NT2/D1 (cell line): ENCODE measurements at regions not wholly inside any gene's neighbourhood (a gene's known extent, or its start where the extent isn't known, plus 50 kb on each side); places are given as distances from the start of the nearest gene placed in this dataset.
"Not testable (repeated sequence)": the region's sequence is repeated elsewhere in the genome, so short reads cannot be mapped to it uniquely, and the experiment has no call there.

Experiments
- DNase-seq: peaks from one replicate; pipeline ENCODE4 v3.0.0-alpha.2; 2011; ENCODE audit warnings: low read depth, low spot score
- H3K27me3 ChIP-seq: 2 replicates; pipeline ENCODE4 v1.6.0; 2011; ENCODE audit warnings: mild to moderate bottlenecking; ENCODE audit not compliant: insufficient read length, insufficient read depth
- H3K36me3 ChIP-seq: 2 replicates; pipeline ENCODE4 v1.6.1; 2011; ENCODE audit warnings: mild to moderate bottlenecking, low read length, mixed read lengths; ENCODE audit not compliant: insufficient read depth, insufficient read length
- H3K4me1 ChIP-seq: 2 replicates; pipeline ENCODE4 v1.5.1; 2011; ENCODE audit not compliant: insufficient read depth, insufficient read length
- H3K4me3 ChIP-seq: 2 replicates; pipeline ENCODE4 v1.5.1; 2011; ENCODE audit warnings: low read depth; ENCODE audit not compliant: insufficient read length
- H3K9ac ChIP-seq: 2 replicates; pipeline ENCODE4 v1.6.0; 2011; ENCODE audit warnings: low read depth; ENCODE audit not compliant: insufficient read length
- H3K9me3 ChIP-seq: 2 replicates; pipeline ENCODE4 v1.5.1; 2011; ENCODE audit warnings: mild to moderate bottlenecking, low read length; ENCODE audit not compliant: insufficient read depth
- SUZ12 ChIP-seq: IDR thresholded peaks from 2 replicates; pipeline ENCODE4 v1.6.1; 2011; ENCODE audit not compliant: insufficient read length, insufficient read depth; ENCODE audit errors: extremely low read depth
- YY1 ChIP-seq: IDR thresholded peaks from 2 replicates; pipeline ENCODE4 v1.6.1; 2011; ENCODE audit not compliant: insufficient read length, insufficient read depth
- ZNF274 ChIP-seq: IDR thresholded peaks from 2 replicates; pipeline ENCODE4 v1.6.1; 2011; ENCODE audit warnings: mild to moderate bottlenecking, low read depth, low read length

DNA sequence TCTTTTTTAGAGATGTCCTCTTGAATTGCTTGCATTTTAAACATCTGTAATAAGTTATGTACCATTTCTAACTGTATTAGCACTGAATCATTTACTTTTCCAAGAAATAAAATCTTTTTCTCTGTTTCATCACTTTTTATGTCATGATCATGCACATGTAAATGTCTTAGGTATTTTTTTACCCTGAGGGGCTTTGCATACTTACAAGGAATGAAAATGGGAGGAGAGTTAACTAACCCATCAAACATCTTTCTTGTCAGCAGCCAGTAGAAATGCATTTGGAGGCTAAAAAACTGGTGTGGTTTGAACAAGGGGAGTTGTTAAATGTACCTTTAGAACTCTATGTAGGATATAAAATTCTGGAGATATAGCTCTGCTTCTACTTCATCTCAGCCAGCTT is 1080.3 kb downstream of the GALC start:
- Histone ChIP-seq H3K27me3 (no peaks in the 10 kb centered on the region), H3K36me3 (no peaks in the 10 kb centered on the region), H3K9ac (no peak overlapping the region), H3K4me1 (no peaks in the 10 kb centered on the region), H3K9me3 (no peaks in the 10 kb centered on the region), H3K4me3 (no peak overlapping the region)
- no peak for DNase-seq
- TF ChIP-seq YY1 (no peak), ZNF274 (no peak), SUZ12 (no peak)

DNA sequence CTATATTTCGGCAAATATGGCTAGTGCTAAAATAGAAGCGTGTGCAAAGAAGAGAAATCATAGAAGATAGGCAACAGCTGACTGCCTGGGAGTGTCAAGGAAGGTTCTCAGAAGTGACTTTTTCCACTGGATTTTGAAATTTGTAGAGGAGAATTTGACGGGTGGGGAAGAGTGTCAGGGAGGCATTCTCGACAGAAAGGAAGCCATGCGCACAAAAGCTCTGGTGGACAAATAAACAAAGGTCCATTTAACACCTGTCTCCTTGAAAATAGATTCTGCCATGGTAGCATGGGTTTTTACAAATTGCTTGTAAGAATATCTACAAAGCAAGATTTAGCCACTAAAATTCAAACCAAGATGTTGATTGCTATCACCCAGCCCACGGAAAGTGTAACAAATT is 1081.5 kb downstream of the GALC start:
- no peak overlapping the region for H3K4me3 ChIP-seq
- H3K9me3 ChIP-seq: no peaks in the 10 kb centered on the region
- no peaks in the 10 kb centered on the region for H3K4me1 ChIP-seq
- H3K27me3 ChIP-seq: no peaks in the 10 kb centered on the region
- DNase-seq: no peak
- H3K36me3 ChIP-seq: no peaks in the 10 kb centered on the region
- H3K9ac ChIP-seq: no peak overlapping the region
- TF ChIP-seq YY1 (no peak), ZNF274 (no peak), SUZ12 (no peak)

DNA sequence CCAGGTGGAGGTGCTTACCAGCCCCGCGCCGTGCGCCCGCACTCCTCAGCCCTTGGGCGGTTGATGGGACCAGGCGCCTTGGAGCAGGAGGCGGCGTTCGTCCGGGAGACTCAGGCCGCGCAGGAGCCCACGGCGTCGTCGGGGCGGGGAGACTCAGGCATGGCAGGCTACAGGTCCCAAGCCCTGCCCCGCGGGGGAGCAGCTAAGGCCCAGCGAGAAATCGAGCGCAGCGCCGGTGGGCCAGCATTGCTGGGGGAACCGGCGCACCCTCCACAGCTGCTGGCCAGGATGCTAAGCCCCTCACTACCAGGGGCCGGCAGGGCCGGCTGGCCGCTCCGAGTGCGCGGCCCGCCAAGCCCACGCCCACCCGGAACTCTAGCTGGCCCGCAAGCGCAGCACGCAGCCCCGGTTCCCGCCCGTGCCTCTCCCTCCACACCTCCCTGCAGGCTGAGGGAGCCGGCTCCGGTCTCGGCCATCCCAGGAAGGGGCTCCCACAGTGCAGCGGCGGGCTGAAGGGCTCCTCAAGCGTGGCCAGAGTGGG is 1087.5 kb downstream of the GALC start:
- DNase-seq, H3K4me1 ChIP-seq, H3K9me3 ChIP-seq, H3K4me3 ChIP-seq, H3K9ac ChIP-seq, H3K27me3 ChIP-seq, H3K36me3 ChIP-seq: not testable (repeated sequence)

DNA sequence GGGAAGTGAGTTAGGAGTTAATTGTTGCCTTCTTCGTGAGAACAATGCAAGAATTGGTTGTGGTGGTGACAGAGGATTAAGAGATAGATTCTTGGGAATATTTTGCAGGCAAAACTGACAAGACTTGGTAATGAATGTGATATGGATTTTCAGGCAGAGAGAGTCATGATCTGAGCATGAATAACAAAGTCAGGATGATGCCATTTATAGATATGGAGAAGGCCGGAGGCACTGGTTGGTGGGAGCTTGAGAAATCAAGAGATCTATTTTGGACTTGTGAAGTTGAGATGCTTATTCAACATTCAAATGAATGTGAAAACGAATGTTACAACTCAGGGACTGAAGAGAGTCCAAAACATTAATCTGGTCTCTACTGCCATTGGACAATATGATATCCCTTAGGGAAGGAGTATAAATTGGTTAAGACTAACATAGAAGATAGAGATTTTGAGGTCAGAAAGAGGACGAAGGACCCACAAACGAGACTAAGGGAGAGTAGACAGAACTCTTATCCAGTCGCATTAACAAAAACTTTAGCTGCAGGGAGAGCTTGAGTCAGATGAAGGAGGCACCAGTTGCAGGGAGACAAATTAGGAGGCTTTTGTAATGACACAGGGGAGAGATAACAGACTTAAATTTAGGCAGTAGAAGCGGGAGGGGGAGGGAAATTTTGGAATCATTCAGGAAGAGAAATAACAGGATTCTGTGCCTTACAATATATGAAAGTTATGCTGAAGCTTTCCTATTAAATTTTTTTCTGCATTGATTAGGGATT is 1090.6 kb downstream of the GALC start:
- H3K4me3 ChIP-seq: no peak overlapping the region
- H3K36me3 ChIP-seq: no peaks in the 10 kb centered on the region
- TF ChIP-seq YY1: no peak
- no peak for TF ChIP-seq SUZ12
- TF ChIP-seq ZNF274: no peak
- H3K9me3 ChIP-seq: no peaks in the 10 kb centered on the region
- no peak overlapping the region for H3K9ac ChIP-seq
- no peaks in the 10 kb centered on the region for H3K4me1 ChIP-seq
- no peak for DNase-seq
- H3K27me3 ChIP-seq: no peaks in the 10 kb centered on the region

DNA sequence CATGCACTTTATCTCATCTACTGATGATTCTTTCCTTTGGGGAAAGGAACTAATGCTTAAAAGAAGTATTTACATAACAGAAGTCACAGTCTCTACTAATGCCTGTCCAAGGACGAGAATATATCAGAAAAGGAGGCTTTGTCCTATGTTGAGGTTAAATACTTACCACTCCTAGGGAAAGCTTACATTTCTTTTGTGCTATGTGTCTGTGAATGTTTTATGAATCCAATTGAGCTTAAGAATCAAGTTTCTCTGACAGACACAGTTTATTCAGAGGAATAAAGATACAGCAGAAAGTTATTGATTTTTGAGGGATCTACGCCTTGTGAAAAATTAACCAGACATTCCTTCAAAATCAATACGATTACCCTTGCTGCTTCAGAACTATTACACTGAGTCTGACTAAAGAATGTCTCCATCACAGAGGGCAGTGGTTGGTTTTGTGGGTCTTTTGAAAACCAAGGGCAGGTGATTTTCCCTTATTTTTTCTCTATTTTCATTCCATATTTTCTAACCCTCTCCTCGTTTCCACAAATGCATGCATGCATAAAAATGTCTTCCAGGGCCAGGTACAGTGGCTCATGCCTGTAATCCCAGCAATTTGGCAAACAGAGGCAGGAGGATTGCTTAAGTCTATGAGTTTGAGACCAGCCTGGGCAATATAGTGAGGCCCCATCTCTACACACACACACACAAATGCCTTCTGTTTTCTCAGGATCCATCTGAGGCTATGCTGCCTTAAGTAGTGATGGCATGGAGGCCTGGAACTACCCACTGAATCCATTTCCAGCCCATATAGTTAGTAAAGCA is 1095.1 kb downstream of the GALC start:
- no peaks in the 10 kb centered on the region for H3K36me3 ChIP-seq
- no peak overlapping the region for H3K9ac ChIP-seq
- no peak for TF ChIP-seq ZNF274
- no peak for DNase-seq
- no peak overlapping the region for H3K4me3 ChIP-seq
- H3K4me1 ChIP-seq: no peaks in the 10 kb centered on the region
- H3K9me3 ChIP-seq: no peaks in the 10 kb centered on the region
- H3K27me3 ChIP-seq: no peaks in the 10 kb centered on the region

DNA sequence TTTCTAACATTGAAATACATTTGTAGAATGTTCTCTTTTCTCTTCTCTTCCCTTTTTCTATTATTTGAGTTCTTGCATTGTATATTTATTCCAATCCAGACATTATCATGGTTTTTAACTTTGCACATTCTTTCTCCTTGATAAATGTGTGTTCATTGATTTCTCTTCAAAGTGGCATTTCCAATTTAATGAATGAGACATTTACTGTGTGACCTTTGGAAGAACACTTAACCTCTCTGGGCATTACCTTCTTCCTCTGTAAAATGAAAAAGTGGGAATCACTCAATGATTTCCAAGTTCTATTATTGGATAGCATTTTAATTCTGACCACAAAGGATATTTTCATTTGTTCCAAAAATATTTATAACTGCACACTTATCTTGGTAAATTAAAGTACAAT is 1095.8 kb downstream of the GALC start:
- no peaks in the 10 kb centered on the region for H3K4me1 ChIP-seq

DNA sequence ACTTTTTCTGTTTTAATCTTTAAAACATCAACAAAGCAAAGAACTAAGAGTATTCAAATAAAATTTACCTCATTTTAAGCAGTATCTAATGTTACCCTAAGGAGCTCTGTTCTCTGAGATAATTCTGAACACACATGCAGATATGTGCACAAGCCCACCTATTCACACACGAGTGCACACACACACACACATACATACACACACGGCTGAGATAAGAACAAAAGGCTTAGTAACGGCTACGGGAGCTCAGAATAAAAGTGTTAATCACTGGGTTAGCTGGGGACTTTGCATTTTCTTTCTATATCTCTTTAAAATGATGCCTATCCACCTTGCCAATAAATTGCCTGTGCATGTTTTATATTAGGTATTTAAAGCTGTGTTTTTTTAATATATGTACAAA is 1096.3 kb downstream of the GALC start:
- Histone ChIP-seq H3K36me3 (no peaks in the 10 kb centered on the region), H3K4me3 (no peak overlapping the region), H3K4me1 (no peaks in the 10 kb centered on the region), H3K9ac (no peak overlapping the region), H3K27me3 (no peaks in the 10 kb centered on the region), H3K9me3 (no peaks in the 10 kb centered on the region)
- TF ChIP-seq ZNF274 (no peak), YY1 (no peak), SUZ12 (no peak)
- DNase-seq: no peak

More for the DNA sequence above, 1095.8 kb downstream of the GALC start:
- no peak for DNase-seq
- H3K27me3 ChIP-seq: no peaks in the 10 kb centered on the region
- no peaks in the 10 kb centered on the region for H3K36me3 ChIP-seq
- no peak for TF ChIP-seq YY1
- no peak for TF ChIP-seq SUZ12
- no peak overlapping the region for H3K4me3 ChIP-seq
- H3K9me3 ChIP-seq: no peaks in the 10 kb centered on the region
- no peak overlapping the region for H3K9ac ChIP-seq
